ENCODE measurements at regions not wholly inside any gene's neighbourhood (a gene's known extent, or its start where the extent isn't known, plus 50 kb on each side); places are given as distances from the start of the nearest gene placed in this dataset.

DNA sequence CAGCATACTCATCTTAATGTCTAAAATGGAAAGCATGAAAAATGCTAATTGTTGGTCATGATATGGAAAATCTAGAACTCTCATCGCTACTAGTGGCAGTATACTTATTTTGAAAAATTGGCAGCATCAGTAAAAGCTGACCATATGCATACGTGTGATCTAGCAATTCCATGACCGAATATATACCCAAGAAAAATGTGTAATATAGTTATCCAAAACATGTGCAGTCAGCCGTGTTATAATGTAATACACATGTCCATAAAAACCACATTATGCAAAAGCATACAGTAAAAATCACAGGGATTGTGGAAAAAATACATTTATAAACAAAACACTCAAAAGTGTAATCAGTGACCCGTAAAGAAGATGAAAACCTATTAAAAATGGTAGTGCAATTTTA lies 439.0 kb downstream of the SH2D4B start:
- Histone ChIP-seq H3K9me3 (no peaks in the 10 kb centered on the region; the same call in 1 of the 2 replicates), H3K4me1 (no peaks in the 10 kb centered on the region), H3K36me3 (ENCODE audit: control insufficient read depth, insufficient read depth, low read length) (no peaks in the 10 kb centered on the region), H3K27me3 (replicated peaks; ENCODE audit: control insufficient read depth, insufficient read depth, low read length) (no peaks in the 10 kb centered on the region; the same call in 1 of the 2 replicates), H3K4me3 (ENCODE audit: low read depth, low read length) (no peak overlapping the region)
- CTCF ChIA-PET = no interaction called here
- DNase-seq = no peak
- H3K4me1 Mint-ChIP-seq (ENCODE audit: low read depth, unreplicated experiment) = no peaks in the 10 kb centered on the region
- no peak overlapping the region for H3K4me3 Mint-ChIP-seq (ENCODE audit: unreplicated experiment)
- POLR2A ChIA-PET = no interaction called here
- intact Hi-C loops (cut with micrococcal nuclease; ENCODE audit: unreplicated experiment) = no loop called here
- no peak overlapping the region for H3K27ac Mint-ChIP-seq (ENCODE audit: unreplicated experiment)
- peaks cover 4% of the 10 kb centered on the region for H3K27me3 Mint-ChIP-seq (ENCODE audit: insufficient read depth, unreplicated experiment)
- no peaks in the 10 kb centered on the region for H3K9me3 Mint-ChIP-seq (ENCODE audit: unreplicated experiment)
- no peaks in the 10 kb centered on the region for H3K36me3 Mint-ChIP-seq (ENCODE audit: insufficient read depth, unreplicated experiment)
- no TSS peak for BruUV-seq (replicated peaks)
- TF ChIP-seq, protein P1, sequence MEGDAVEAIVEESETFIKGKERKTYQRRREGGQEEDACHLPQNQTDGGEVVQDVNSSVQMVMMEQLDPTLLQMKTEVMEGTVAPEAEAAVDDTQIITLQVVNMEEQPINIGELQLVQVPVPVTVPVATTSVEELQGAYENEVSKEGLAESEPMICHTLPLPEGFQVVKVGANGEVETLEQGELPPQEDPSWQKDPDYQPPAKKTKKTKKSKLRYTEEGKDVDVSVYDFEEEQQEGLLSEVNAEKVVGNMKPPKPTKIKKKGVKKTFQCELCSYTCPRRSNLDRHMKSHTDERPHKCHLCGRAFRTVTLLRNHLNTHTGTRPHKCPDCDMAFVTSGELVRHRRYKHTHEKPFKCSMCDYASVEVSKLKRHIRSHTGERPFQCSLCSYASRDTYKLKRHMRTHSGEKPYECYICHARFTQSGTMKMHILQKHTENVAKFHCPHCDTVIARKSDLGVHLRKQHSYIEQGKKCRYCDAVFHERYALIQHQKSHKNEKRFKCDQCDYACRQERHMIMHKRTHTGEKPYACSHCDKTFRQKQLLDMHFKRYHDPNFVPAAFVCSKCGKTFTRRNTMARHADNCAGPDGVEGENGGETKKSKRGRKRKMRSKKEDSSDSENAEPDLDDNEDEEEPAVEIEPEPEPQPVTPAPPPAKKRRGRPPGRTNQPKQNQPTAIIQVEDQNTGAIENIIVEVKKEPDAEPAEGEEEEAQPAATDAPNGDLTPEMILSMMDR (IDR thresholded peaks at IDR 0.05; ENCODE audit: insufficient read depth in 1 of 2, low read depth in 1 of 2, low read length in 1 of 2, severe bottlenecking in 1 of 2, unreplicated experiment in 1 of 2) = no peak

DNA sequence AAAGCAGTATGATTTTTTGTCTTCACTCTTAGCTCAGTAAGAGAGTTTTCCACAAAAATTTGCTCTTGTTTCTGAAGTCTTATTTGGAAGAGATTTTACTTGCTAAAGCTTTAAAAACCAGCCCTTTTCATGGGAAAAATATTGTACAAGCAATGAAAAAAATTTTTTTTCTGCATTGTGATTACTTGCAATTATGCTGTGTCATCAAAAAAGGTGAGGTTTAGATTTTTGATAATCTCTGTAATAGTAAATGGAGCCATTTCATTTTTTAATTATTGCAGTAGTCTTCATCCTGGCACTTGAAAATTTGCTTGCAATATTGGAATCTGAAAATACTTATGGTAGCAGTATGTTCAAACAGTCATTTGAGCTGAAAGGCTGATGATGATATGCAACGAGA lies 447.4 kb downstream of the SH2D4B start:
- intact Hi-C loops (cut with micrococcal nuclease; ENCODE audit: unreplicated experiment) = no loop called here
- Mint-ChIP-seq H3K9me3 (ENCODE audit: unreplicated experiment) (no peaks in the 10 kb centered on the region), H3K27ac (ENCODE audit: unreplicated experiment) (no peak overlapping the region), H3K36me3 (ENCODE audit: insufficient read depth, unreplicated experiment) (no peaks in the 10 kb centered on the region), H3K27me3 (ENCODE audit: insufficient read depth, unreplicated experiment) (peaks cover 6% of the 10 kb centered on the region), H3K4me1 (ENCODE audit: low read depth, unreplicated experiment) (no peaks in the 10 kb centered on the region), H3K4me3 (ENCODE audit: unreplicated experiment) (no peak overlapping the region)
- Histone ChIP-seq H3K27me3 (replicated peaks; ENCODE audit: control insufficient read depth, insufficient read depth, low read length) (no peaks in the 10 kb centered on the region), H3K9me3 (no peaks in the 10 kb centered on the region; the same call in 1 of the 2 replicates), H3K36me3 (ENCODE audit: control insufficient read depth, insufficient read depth, low read length) (no peaks in the 10 kb centered on the region), H3K4me3 (ENCODE audit: low read depth, low read length) (no peak overlapping the region), H3K4me1 (no peaks in the 10 kb centered on the region)
- POLR2A ChIA-PET = no interaction called here
- TF ChIP-seq, protein P1 (IDR thresholded peaks at IDR 0.05; ENCODE audit: insufficient read depth in 1 of 2, low read depth in 1 of 2, low read length in 1 of 2, severe bottlenecking in 1 of 2, unreplicated experiment in 1 of 2) = no peak
- no peak for DNase-seq
- CTCF ChIA-PET = no interaction called here
- BruUV-seq (replicated peaks) = no TSS peak

DNA sequence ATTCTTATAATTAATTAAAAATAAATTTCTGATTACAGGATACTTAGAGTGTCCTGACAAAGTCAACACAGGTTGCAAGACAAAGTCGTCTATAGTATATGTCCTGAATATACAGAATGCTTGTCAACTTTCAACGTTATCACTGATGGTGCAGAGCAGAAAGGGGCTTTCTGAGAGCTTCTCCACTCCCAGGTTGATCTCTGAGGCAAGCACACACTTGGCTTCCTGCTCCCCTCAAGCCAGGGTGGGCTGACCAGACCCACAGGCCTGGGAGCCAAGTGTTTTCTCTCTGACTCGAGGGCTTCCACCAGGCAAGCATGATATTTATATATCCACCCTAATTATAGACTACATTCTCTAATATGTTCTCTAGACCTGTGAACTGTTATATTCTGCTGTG lies 448.9 kb downstream of the SH2D4B start:
- Histone ChIP-seq H3K27me3 (replicated peaks; ENCODE audit: control insufficient read depth, insufficient read depth, low read length) (no peaks in the 10 kb centered on the region), H3K4me3 (ENCODE audit: low read depth, low read length) (no peak overlapping the region), H3K36me3 (ENCODE audit: control insufficient read depth, insufficient read depth, low read length) (no peaks in the 10 kb centered on the region), H3K9me3 (no peaks in the 10 kb centered on the region), H3K4me1 (no peaks in the 10 kb centered on the region)
- BruUV-seq (replicated peaks) = no TSS peak
- Mint-ChIP-seq H3K27me3 (ENCODE audit: insufficient read depth, unreplicated experiment) (peaks cover 11% of the 10 kb centered on the region), H3K36me3 (ENCODE audit: insufficient read depth, unreplicated experiment) (no peaks in the 10 kb centered on the region), H3K4me1 (ENCODE audit: low read depth, unreplicated experiment) (no peaks in the 10 kb centered on the region), H3K4me3 (ENCODE audit: unreplicated experiment) (no peak overlapping the region), H3K27ac (ENCODE audit: unreplicated experiment) (no peak overlapping the region), H3K9me3 (ENCODE audit: unreplicated experiment) (peaks cover 10% of the 10 kb centered on the region)
- ChIA-PET POLR2A (no interaction called here), CTCF (no interaction called here)
- intact Hi-C loops (cut with micrococcal nuclease; ENCODE audit: unreplicated experiment) = no loop called here
- TF ChIP-seq, protein P1 (IDR thresholded peaks at IDR 0.05; ENCODE audit: insufficient read depth in 1 of 2, low read depth in 1 of 2, low read length in 1 of 2, severe bottlenecking in 1 of 2, unreplicated experiment in 1 of 2) = no peak
- DNase-seq = no peak
